ENCODE measurements at regions not wholly inside any gene's neighbourhood (a gene's known extent, or its start where the extent isn't known, plus 50 kb on each side); places are given as distances from the start of the nearest gene placed in this dataset.

- Histone ChIP-seq H3K4me3 (ENCODE audit: low read depth, low read length) (no peak overlapping the region), H3K14ac (ENCODE audit: low read length) (no peak overlapping the region), H4K12ac (ENCODE audit: low read depth, low read length) (no peak overlapping the region), H4K91ac (ENCODE audit: low read depth, low read length) (no peak overlapping the region), H2AK5ac (ENCODE audit: low read length) (no peak overlapping the region), H3K4me2 (ENCODE audit: low read length) (no peak overlapping the region), H3K4me1 (ENCODE audit: control insufficient read depth in 1 of 2, insufficient read depth in 2 of 2, low read length in 2 of 2) (no peaks in the 10 kb centered on the region), H4K8ac (ENCODE audit: low read depth, low read length) (no peak overlapping the region), H3K27me3 (ENCODE audit: insufficient read depth, low read length) (no peaks in the 10 kb centered on the region), H3K9me3 (ENCODE audit: insufficient read depth, low read depth, low read length) (no peaks in the 10 kb centered on the region), H2AFZ (ENCODE audit: insufficient read depth, low read length, poor library complexity) (no peak overlapping the region), H2BK120ac (ENCODE audit: insufficient read depth, low read length, poor library complexity) (no peak overlapping the region), H3K4ac (ENCODE audit: low read depth, low read length) (no peak overlapping the region), H2BK5ac (ENCODE audit: low read depth, low read length, poor library complexity) (no peak overlapping the region), H3K36me3 (ENCODE audit: control insufficient read depth in 1 of 2, insufficient read depth in 2 of 2, low read length in 2 of 2) (no peaks in the 10 kb centered on the region), H3K79me2 (ENCODE audit: control insufficient read depth, insufficient read depth, low read length, poor library complexity) (no peaks in the 10 kb centered on the region), H3K23ac (ENCODE audit: low read length) (no peak overlapping the region), H2BK12ac (ENCODE audit: low read length) (no peak overlapping the region), H3K18ac (ENCODE audit: low read length) (no peak overlapping the region), H3K79me1 (ENCODE audit: low read length) (no peaks in the 10 kb centered on the region), H3K9ac (ENCODE audit: low read length) (no peak overlapping the region), H3K27ac (ENCODE audit: low read depth, low read length) (no peak overlapping the region)
- peak in 1 of 2 donors; percentile 28 for DNase-seq
- no CpG with 5 or more reads among the region's 3 CpGs for WGBS (ENCODE audit: extremely low coverage, insufficient coverage, insufficient read length)
These were observed 151.4 kb downstream of the ID4 start for GRCh38 chr6:19988555-19988954.

GRCh38 chr6:19991176-19991575, 154.0 kb downstream of the ID4 start:
- no peak overlapping the region for H3K4me3 ChIP-seq (ENCODE audit: low read depth, low read length)
- H3K4ac ChIP-seq (ENCODE audit: low read depth, low read length) = no peak overlapping the region
- H4K8ac ChIP-seq (ENCODE audit: low read depth, low read length) = no peak overlapping the region
- H3K14ac ChIP-seq (ENCODE audit: low read length) = no peak overlapping the region
- H4K91ac ChIP-seq (ENCODE audit: low read depth, low read length) = no peak overlapping the region
- H3K27ac ChIP-seq (ENCODE audit: low read depth, low read length) = no peak overlapping the region
- H3K18ac ChIP-seq (ENCODE audit: low read length) = no peak overlapping the region
- H3K4me1 ChIP-seq (ENCODE audit: control insufficient read depth in 1 of 2, insufficient read depth in 2 of 2, low read length in 2 of 2) = no peaks in the 10 kb centered on the region
- H3K23ac ChIP-seq (ENCODE audit: low read length) = no peak overlapping the region
- no peak overlapping the region for H2BK5ac ChIP-seq (ENCODE audit: low read depth, low read length, poor library complexity)
- H3K79me1 ChIP-seq (ENCODE audit: low read length) = no peaks in the 10 kb centered on the region
- H3K79me2 ChIP-seq (ENCODE audit: control insufficient read depth, insufficient read depth, low read length, poor library complexity) = no peaks in the 10 kb centered on the region
- H3K9ac ChIP-seq (ENCODE audit: low read length) = no peak overlapping the region
- no CpG with 5 or more reads among the region's 3 CpGs for WGBS (ENCODE audit: extremely low coverage, insufficient coverage, insufficient read length)
- H2AK5ac ChIP-seq (ENCODE audit: low read length) = no peak overlapping the region
- H3K36me3 ChIP-seq (ENCODE audit: control insufficient read depth in 1 of 2, insufficient read depth in 2 of 2, low read length in 2 of 2) = no peaks in the 10 kb centered on the region
- H4K12ac ChIP-seq (ENCODE audit: low read depth, low read length) = no peak overlapping the region
- no peak overlapping the region for H2AFZ ChIP-seq (ENCODE audit: insufficient read depth, low read length, poor library complexity)
- H3K27me3 ChIP-seq (ENCODE audit: insufficient read depth, low read length) = no peaks in the 10 kb centered on the region
- no peaks in the 10 kb centered on the region for H3K9me3 ChIP-seq (ENCODE audit: insufficient read depth, low read depth, low read length)
- no peak overlapping the region for H3K4me2 ChIP-seq (ENCODE audit: low read length)
- no peak overlapping the region for H2BK12ac ChIP-seq (ENCODE audit: low read length)
- DNase-seq = no peak
- H2BK120ac ChIP-seq (ENCODE audit: insufficient read depth, low read length, poor library complexity) = no peak overlapping the region

- no peaks in the 10 kb centered on the region for H3K79me1 ChIP-seq (ENCODE audit: low read length)
- no peaks in the 10 kb centered on the region for H3K4me1 ChIP-seq (ENCODE audit: control insufficient read depth in 1 of 2, insufficient read depth in 2 of 2, low read length in 2 of 2)
- no peaks in the 10 kb centered on the region for H3K79me2 ChIP-seq (ENCODE audit: control insufficient read depth, insufficient read depth, low read length, poor library complexity)
- H3K4me3 ChIP-seq (ENCODE audit: low read depth, low read length) = no peak overlapping the region
- no peak overlapping the region for H2BK120ac ChIP-seq (ENCODE audit: insufficient read depth, low read length, poor library complexity)
- no peak overlapping the region for H4K8ac ChIP-seq (ENCODE audit: low read depth, low read length)
- no peak overlapping the region for H3K4ac ChIP-seq (ENCODE audit: low read depth, low read length)
- peaks cover 3% of the 10 kb centered on the region for H3K9me3 ChIP-seq (ENCODE audit: insufficient read depth, low read depth, low read length)
- H3K36me3 ChIP-seq (ENCODE audit: control insufficient read depth in 1 of 2, insufficient read depth in 2 of 2, low read length in 2 of 2) = no peaks in the 10 kb centered on the region
- no peak overlapping the region for H3K18ac ChIP-seq (ENCODE audit: low read length)
- no peak overlapping the region for H2AK5ac ChIP-seq (ENCODE audit: low read length)
- no peak overlapping the region for H2BK5ac ChIP-seq (ENCODE audit: low read depth, low read length, poor library complexity)
- no peak overlapping the region for H3K9ac ChIP-seq (ENCODE audit: low read length)
- no peak overlapping the region for H2BK12ac ChIP-seq (ENCODE audit: low read length)
- no peak overlapping the region for H3K4me2 ChIP-seq (ENCODE audit: low read length)
- H3K14ac ChIP-seq (ENCODE audit: low read length) = no peak overlapping the region
- DNase-seq = no peak
- H4K91ac ChIP-seq (ENCODE audit: low read depth, low read length) = no peak overlapping the region
- H3K27me3 ChIP-seq (ENCODE audit: insufficient read depth, low read length) = no peaks in the 10 kb centered on the region
- H3K27ac ChIP-seq (ENCODE audit: low read depth, low read length) = no peak overlapping the region
- H2AFZ ChIP-seq (ENCODE audit: insufficient read depth, low read length, poor library complexity) = no peak overlapping the region
- no peak overlapping the region for H3K23ac ChIP-seq (ENCODE audit: low read length)
- H4K12ac ChIP-seq (ENCODE audit: low read depth, low read length) = no peak overlapping the region
These were observed 157.7 kb downstream of the ID4 start for GRCh38 chr6:19994909-19995308.

GRCh38 chr6:19995575-19996257, 158.5 kb downstream of the ID4 start:
- Histone ChIP-seq H3K79me2 (ENCODE audit: control insufficient read depth, insufficient read depth, low read length, poor library complexity) (no peaks in the 10 kb centered on the region), H3K18ac (ENCODE audit: low read length) (no peak overlapping the region), H3K23ac (ENCODE audit: low read length) (no peak overlapping the region), H4K91ac (ENCODE audit: low read depth, low read length) (no peak overlapping the region), H4K8ac (ENCODE audit: low read depth, low read length) (no peak overlapping the region), H2AFZ (ENCODE audit: insufficient read depth, low read length, poor library complexity) (no peak overlapping the region), H3K27me3 (ENCODE audit: insufficient read depth, low read length) (no peaks in the 10 kb centered on the region), H3K79me1 (ENCODE audit: low read length) (no peaks in the 10 kb centered on the region), H2AK5ac (ENCODE audit: low read length) (no peak overlapping the region), H3K4me1 (ENCODE audit: control insufficient read depth in 1 of 2, insufficient read depth in 2 of 2, low read length in 2 of 2) (no peaks in the 10 kb centered on the region), H2BK5ac (ENCODE audit: low read depth, low read length, poor library complexity) (no peak overlapping the region), H2BK12ac (ENCODE audit: low read length) (no peak overlapping the region), H3K36me3 (ENCODE audit: control insufficient read depth in 1 of 2, insufficient read depth in 2 of 2, low read length in 2 of 2) (no peaks in the 10 kb centered on the region), H3K4ac (ENCODE audit: low read depth, low read length) (no peak overlapping the region), H3K9ac (ENCODE audit: low read length) (no peak overlapping the region), H3K9me3 (ENCODE audit: insufficient read depth, low read depth, low read length) (peaks cover 3% of the 10 kb centered on the region), H4K12ac (ENCODE audit: low read depth, low read length) (no peak overlapping the region), H2BK120ac (ENCODE audit: insufficient read depth, low read length, poor library complexity) (no peak overlapping the region), H3K27ac (ENCODE audit: low read depth, low read length) (no peak overlapping the region), H3K4me3 (ENCODE audit: low read depth, low read length) (no peak overlapping the region), H3K4me2 (ENCODE audit: low read length) (no peak overlapping the region), H3K14ac (ENCODE audit: low read length) (no peak overlapping the region)
- DNase-seq = no peak
- WGBS (ENCODE audit: extremely low coverage, insufficient coverage, insufficient read length) = no CpG with 5 or more reads among the region's 12 CpGs
